Activated CD8-positive, alpha-beta memory T cell treated with anti-CD3 and anti-CD28 coated beads for 1 hour (primary cell): ENCODE measurements at regions not wholly inside any gene's neighbourhood (a gene's known extent, or its start where the extent isn't known, plus 50 kb on each side); places are given as distances from the start of the nearest gene placed in this dataset.

ENCODE experiments used
- DNase-seq, 2 donors: peaks; one replicate each; pipeline ENCODE4 v3.0.0-alpha.2; 2020; ENCODE audit warnings: low read depth in 1 of 2; ENCODE audit errors: extremely low read depth in 1 of 2

DNA sequence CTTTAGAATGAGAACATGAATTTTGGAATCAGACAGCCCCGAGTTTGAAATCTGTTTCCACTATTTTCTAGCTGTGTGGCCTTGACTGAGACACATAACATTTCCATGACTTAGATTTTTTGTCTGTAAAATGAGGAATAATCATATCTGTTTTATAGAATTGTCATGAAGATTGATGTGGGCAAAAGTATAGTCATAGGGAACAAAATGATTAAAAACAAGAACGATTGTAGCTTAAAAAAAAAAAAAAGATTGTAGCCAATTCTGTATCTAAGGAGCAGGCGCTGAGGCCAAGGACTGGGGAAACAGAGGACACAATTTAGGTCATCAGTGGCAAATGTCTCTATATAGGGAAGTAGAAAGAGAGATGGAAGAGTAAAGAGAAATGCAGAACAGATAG lies 201.6 kb upstream of the C1QTNF7 start:
- DNase-seq = no peak

GRCh38 chr4:15231265-15232091 lies 196.4 kb upstream of the C1QTNF7 start:
- DNase-seq = peak; percentile 38 to 50

- DNase-seq = no peak
Observed at GRCh38 chr4:15232366-15233263, 195.2 kb upstream of the C1QTNF7 start.

DNA sequence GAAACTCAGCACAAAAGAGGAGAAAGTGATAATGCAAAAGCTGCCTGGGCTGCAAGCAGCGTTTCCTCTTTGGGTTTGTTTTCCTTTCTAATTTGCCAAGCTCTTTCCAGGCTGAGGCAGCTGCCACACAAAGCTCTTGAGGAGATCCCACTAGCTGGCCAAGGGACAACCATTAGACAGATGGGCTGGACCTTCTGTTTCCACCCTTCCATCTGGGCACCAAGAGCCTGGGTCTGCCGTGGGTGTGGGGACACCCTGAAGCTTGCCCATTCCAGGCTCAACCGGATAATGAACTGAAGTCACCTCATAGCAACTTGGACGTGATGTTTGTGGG lies 194.6 kb upstream of the C1QTNF7 start:
- no peak for DNase-seq

GRCh38 chr4:15233626-15234025 lies 194.2 kb upstream of the C1QTNF7 start:
- no peak for DNase-seq

DNA sequence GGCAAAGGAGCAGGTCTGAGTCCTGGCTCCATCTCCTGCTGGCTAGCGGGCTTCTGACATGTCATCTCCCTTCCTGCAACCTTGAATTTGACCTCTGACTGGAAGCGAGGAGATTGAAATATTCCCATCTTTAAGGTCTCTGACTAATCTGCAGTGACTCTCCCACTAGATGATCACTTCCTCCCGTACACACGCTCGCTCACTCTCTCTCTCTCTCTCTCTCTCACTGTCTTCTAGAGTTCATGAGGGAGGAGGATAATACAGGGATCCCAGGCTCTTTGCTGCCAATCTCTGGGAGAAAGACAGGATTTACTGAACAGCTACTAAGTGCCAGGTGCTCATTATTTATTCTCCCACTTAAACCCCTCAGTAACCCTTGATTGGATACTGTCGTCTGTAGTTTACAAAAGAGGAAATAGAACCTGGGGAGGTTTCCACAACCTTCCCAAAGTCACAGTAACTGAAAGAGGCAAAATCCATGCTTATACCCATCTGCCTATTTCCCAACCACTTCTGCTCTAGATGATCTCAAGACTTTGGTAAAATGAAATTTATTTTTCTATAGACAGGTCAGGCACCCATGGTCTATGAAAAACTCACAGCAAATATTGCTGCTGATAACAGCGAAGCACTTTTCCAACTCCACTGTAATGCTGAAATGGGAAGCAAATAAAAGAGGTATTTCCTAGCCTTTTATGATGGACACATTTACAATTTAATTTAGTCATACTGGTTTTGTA lies 193.5 kb upstream of the C1QTNF7 start:
- DNase-seq = no peak

- DNase-seq = no peak
Observed at GRCh38 chr4:15234856-15235126, 193.0 kb upstream of the C1QTNF7 start.

DNA sequence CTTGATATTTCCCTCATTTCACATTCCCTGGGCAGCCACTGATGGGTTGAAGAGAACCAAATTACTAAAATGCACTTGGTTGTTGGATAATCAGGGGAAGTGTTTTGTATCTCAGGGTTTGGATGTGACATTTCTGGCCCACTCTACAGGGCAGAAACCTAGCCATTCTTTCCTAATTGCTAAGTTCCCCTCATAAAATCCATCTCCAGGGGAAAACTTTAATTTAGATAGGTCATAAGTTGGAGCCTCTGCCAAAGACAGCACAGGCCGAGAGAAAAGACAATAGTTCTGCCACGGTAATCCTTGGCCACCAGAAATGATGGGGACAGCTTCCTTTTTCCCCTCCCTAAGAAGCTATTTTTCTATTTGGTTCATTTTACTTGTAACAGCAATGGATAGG lies 192.7 kb upstream of the C1QTNF7 start:
- no peak for DNase-seq

GRCh38 chr4:15237648-15238230 lies 190.1 kb upstream of the C1QTNF7 start:
- no peak for DNase-seq

DNA sequence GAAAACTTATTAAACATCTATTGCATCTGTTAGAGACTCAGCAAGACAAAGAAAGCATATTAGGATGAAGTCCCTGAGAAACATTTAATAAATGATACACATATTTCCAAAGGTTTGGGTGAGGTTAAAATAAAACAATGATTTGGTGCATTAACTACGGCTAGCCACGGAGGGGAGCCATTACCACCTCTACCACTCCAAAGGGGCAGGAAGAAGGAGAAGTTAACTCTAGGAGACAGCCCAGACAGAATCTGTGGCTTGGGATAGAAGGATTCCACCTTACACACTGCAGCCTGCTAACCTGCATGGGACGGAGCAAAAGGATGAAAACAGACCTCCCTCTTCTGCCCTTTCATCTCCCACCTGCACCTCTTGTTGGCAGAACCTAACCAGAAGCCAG lies 189.1 kb upstream of the C1QTNF7 start:
- DNase-seq = no peak

- no peak for DNase-seq
Observed at GRCh38 chr4:15239866-15240265, 188.0 kb upstream of the C1QTNF7 start.

GRCh38 chr4:15240764-15241163 lies 187.1 kb upstream of the C1QTNF7 start:
- DNase-seq = no peak

DNA sequence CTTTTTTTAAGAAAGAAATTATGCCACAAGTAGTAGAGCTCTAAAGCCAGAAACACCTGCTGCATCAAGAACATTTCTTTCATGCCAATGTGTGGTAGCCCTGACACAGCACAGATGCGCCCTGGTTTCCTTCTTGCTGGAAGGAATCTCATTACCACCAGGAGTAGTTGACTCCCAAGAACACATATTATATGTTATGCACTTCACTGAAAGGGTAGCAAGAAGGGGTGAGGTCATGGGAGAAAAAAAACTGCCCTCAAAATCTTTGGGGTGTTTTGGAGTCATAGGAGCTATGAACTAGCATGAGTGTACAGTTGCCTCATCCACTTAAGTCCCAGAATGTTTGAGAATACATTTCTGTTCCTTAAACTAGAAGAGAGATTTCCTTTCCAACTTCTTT lies 185.8 kb upstream of the C1QTNF7 start:
- no peak for DNase-seq

- no peak for DNase-seq
Observed at GRCh38 chr4:15244354-15244753, 183.5 kb upstream of the C1QTNF7 start.

- no peak for DNase-seq
Observed at GRCh38 chr4:15245006-15245530, 182.8 kb upstream of the C1QTNF7 start.

DNA sequence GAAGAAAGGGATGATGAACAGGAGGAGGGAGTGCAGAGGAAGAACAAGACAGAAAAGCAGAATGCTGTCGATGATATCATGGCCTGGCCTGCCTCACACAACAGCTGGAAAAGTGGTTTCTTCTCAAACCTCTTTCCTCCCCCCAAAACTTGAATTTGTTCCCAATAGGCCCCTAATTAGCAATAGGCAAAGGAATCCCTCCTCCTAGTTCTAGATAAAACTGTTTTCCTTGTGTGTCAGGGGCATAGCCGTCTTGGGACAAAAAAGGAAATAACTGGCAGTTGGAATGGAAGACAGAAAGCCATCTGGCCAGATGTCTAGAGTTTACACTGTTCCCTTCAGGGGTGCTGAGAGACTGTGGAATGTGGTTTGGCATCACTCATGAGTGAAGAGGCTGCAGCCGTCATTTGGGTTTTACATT lies 177.8 kb upstream of the C1QTNF7 start:
- no peak for DNase-seq

- DNase-seq = no peak
Observed at GRCh38 chr4:15253349-15253748, 174.5 kb upstream of the C1QTNF7 start.

DNA sequence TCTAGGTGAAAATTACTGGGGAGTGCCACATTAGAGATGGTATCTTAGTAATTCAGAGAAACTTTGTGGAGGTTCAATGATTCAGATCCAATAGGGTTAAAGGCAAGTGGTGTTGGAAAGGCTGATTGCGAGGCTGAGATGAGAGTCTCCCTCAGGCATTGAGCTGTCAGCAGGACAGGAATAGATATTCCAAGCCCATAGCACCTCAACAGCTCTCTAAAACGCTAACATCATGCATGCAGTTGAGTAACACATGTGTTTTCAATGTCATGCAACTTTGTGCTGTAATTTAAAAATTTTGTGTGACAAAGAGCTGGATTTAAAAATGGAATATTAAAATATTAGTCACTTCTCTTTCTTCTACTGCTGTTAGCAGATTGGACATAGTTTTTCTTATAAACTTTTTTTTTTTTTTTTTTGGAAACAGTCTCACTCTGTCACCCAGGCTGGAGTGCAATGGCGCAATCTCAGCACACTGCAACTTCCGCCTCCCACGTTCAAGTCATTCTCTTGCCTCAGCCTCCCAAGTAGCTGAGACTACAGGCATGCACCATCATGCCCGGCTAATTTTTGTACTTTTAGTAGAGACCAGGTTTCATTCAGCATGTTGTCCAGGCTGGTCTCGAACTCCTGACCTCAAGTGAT lies 173.5 kb upstream of the C1QTNF7 start:
- no peak for DNase-seq

GRCh38 chr4:15255537-15255936 lies 172.3 kb upstream of the C1QTNF7 start:
- no peak for DNase-seq

GRCh38 chr4:15260758-15261157 lies 167.1 kb upstream of the C1QTNF7 start:
- no peak for DNase-seq

DNA sequence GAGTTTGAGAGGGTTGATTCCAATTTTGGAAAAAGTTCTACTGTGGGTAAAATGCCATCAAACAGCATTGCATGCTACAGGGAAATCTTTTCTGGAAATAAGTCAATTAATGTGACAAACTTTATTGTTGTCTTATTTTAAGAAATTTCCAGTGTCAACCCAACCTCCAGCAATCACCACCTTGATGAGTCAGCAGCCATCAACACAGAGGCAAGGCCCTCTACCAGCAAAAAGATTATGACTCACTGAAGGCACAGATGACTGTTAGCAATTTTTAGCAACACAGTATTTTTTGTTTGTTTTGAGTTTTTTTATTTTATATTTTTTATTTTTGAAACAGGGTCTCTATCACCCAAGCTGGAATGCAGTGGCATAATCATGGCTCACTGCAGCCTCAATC lies 165.4 kb upstream of the C1QTNF7 start:
- DNase-seq = no peak
